HG03060 (cell line): ENCODE measurements at regions not wholly inside any gene's neighbourhood (a gene's known extent, or its start where the extent isn't known, plus 50 kb on each side); places are given as distances from the start of the nearest gene placed in this dataset.
"Not testable (repeated sequence)": the region's sequence is repeated elsewhere in the genome, so short reads cannot be mapped to it uniquely, and the experiment has no call there.

Experiments used
- ATAC-seq: cut with Tn5 transposase; IDR thresholded peaks from one replicate; pipeline ENCODE4 v1.9.1; 2021; ENCODE audit warnings: low read depth, moderate number of reproducible peaks; ENCODE audit not compliant: unreplicated experiment

DNA sequence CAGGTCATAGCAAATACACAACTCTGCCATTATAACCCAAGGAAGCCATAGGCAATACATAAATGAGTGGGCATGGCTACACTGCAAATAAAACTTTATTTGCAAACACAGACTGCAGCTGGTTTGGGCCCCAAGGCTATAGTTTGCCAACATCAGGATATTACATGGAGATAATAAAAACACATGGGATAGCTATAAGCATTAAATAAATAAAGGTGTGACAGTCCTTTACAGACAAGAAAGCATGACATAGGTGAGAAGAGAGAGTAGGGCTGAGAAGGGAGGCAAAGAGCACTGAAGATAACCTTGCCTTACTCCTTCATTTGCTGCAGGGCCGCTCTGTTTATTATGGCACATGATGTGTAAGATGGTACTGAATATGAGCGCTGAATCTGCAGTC is 135.1 kb upstream of the GHITM start:
- no peak for ATAC-seq

DNA sequence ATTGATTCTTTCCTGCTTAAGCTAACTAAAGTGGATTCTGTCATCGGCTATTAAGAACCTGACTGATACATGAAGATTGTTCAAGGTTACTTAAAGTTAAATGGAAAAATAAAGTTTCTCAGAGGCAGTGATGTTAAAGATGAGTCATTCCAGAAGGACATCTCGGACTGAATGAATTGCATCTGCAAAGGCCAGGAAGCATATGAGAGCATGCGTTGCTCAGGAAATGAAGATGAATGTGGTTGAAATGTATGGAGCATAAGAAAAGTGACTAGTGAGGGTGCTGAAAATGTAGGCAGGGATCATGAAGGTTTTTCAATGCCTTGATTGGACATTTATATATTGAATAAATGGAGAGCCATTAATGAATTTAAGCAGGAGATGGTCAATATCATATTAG is 133.9 kb upstream of the GHITM start:
- ATAC-seq = no peak

DNA sequence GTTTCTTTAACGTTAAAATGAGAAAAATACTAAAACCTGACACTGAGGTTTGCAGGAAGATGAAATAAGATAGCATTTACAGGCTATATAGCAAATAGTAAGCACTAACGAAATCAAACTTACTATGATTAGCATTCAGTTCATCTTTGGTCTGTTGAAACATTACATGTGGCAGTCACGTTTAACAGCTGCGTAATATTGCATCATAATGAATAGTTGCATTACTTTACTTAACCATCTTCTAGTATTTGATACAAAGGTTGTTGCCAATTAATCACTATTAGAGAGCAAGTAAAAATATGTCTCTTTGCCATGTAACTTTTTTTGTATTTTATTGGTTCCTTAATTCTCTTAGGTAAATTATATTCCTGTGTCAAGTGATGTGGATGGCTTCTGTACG is 131.8 kb upstream of the GHITM start:
- no peak for ATAC-seq

DNA sequence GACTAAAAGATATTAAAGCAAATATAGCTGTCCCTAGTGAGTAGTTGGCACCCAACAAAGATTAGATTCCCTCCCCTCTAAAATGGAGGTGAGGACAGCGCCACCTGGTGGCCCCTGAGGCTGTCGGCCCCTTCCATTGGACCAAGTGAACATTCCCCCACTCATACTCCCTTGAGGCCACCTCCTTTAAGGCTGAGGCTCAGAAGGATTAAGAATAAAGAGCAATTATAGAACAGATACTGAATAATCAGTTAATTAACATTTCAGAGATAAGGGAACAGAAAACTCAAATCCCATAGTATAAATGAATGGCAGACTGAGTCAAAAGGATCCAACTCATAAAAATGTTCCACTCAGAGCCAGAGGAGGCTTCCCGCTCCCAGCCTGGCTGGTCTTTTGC is 130.4 kb upstream of the GHITM start:
- ATAC-seq = no peak

DNA sequence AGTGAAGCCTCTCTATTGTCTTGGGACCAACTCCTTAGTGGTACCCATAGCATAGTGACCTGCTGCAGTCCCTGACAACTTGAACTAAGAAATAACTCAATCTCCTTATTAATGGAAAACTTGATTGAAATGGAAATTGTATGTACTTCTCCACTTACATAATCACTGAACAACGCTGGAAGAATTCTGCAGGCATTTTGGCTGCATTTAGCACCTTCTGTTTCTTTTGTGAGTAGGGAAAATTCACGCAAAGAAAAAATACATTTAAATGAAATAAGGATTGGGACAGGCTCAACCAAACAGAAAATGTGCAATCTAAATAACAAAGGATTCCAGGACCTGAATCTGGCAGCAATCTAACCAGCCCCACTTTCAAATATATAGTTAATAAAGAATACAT is 126.9 kb upstream of the GHITM start:
- no peak for ATAC-seq

DNA sequence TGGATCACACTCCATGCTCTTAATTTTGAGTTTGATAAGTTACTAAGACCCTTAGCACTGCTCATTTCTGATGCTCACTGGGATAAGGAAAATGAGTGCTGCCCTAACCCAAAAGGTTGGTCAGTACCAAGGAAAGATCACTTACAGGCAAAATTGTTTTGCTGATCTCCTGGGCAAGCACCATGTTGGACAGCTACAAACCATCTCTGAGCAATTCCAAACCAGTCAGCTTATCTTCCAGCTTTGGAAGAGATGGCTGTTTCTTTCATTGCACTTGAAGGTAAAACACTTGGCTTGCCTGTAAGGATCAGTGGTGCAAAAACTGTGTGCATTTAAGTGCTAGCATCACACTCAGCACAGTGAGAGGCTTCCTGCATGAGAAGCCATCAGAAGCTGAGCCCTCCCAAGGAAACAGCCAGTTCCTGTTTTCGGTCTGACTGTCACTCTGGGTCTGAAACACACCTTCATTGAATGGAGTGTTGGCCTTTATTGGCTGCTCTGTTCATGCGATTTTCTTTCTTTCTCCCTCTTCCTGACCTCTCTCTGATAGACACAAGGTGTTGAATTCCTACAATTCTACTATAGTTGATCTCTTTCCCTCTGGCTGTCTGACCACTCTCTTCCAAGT is 126.4 kb upstream of the GHITM start:
- ATAC-seq = peak; percentile 98

DNA sequence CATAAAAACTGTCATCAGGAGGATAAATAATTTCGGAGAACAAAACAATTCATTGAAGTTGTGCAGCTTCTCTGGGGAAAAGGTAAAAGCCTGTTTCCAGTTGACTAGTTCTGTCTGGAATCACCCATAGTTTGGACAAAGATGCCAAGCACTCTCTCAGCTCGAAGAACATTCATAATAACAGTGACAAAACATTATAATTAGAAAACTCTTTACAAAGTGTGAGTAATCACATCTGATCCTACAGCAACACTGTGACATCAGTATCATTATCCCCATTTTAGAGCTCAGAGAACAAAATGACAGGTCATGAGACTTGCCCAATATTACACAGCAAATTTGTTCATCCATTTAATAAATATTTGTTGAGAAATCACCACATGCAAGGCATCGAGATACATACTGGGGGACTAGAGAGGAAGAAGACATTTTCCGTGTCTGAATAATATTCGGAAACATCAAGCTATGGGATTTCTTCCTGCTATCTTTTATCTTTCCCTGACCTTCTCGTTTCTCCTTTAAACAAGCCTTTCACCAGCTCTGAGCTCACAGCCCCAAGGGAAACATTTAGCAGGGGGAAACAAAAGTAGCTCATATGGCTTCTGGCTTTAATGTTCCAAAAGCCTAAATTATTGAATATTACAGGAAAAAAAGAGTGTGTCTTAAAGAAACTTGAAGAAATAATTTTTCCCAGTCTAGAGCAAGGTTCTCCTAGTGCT is 123.3 kb upstream of the GHITM start:
- no peak for ATAC-seq

DNA sequence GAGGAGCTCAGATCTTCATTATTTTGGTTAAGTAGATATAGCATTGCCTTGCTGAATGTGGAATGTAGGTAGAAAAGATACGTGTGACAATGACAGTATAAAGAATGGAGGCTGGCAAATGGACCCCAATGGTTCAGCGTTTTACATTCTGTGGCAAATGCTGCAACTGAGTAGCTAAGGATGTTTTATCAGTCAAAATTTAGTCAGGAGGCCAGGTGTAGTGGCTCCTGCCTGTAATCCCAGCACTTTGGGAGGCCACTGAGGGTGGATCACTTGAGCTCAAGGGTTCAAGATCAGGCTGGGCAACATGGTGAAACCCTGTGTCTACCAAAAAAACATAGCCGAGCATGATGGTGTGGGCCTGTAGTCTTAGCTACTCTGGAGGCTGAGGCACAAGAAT is 120.5 kb upstream of the GHITM start:
- ATAC-seq = no peak

DNA sequence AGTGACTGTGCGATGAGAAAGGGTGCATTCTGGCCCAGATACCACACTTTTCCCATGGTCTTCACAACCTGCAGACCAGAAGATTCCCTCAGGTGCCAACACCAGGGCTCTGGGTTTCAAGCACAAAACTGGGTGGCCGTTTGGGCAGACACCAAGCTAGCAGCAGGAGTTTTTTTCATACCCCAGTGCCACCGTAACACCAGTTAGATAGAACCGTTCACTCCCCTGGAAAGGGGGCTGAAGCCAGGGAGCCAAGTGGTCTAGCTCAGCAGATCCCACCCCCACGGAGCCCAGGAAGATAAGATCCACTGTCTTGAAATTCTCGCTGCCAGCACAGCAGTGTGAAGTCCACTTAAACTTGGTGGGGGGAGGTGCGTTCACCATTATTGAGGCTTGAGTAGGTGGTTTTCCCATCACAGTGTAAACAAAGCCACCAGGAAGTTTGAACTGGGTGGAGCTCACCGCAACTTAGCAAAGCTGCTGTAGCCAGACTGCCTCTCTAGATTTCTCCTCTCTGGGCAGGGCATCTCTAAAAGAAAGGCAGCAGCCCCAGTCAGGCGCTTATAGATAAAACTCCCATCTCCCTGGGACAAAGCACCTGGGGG is 119.4 kb upstream of the GHITM start:
- ATAC-seq = not testable (repeated sequence)

DNA sequence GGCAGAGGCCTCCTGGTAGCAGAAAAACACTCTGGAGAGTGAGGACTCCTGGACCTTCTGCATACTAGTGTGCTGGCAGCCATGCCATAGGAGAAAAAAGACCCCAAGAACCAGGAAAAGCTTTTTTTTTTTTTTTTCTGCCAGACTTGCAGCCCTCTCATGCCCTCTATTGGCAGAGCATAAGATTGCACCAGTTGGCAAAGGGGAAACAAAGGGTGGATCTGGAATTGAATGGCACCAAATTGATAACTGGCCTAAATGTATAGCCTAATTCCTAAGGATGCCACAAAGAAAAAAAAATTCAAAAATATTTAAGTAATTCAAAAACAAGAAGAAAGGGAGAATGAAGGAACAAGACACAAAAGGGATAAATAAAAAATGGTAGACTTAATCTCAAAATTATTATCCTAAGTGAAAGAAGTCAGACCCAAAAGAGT is 112.5 kb upstream of the GHITM start:
- ATAC-seq = no peak

DNA sequence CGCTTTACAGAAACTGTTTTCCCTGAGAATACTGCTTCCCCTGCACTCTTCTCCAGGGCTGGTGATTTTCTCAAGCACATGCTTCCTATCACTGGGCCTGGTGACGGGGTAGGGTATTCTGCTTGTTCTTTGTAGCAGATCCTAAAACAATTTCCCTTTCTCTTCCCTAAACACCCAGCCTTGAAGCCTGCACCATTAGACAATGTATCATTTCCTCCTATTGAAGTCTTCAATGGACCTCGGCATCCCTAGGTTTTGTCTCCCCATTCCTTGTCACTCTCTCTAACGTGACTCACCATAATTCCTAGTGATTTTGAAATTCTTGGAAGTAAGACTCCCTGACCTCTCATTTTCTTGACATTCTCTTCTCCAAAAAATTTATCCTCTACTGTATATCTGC is 109.5 kb upstream of the GHITM start:
- no peak for ATAC-seq

DNA sequence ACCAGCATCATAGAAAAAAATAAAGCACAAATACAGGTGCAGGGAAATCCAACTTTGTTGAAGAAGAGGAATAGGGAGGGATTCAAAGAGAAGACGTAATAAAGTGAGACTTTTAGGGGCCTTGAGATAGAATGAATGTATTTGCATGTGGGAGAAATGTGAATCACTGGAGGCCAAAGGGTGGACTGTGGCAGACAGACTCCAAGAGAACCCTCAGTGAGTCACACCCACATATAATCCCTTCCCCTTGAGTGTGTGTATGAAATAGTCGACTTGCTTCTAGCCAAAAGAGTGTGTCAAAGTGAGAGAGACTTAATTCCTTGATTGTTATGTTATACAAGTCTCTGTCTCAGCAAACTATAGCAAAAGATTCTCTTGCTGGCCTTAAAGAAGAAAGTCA is 101.3 kb upstream of the GHITM start:
- ATAC-seq = no peak

DNA sequence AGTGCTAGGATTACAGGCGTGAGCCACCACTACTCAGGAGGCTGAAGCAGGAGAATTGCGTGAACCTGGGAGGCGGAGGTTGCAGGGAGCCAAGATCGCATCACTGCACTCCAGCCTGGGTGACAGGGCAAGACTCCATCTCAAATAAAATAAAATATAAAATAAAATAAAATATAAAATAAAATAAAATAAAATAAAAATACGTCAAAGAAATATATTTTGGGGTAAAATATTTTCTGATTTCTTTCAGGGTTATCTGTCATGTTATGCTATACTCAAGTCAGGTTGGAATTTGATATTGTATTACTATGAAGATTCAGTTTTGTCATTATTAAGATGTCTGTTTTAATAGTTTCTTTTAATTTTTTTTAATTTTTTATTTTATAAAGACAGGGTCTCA is 99.4 kb upstream of the GHITM start:
- ATAC-seq = no peak

DNA sequence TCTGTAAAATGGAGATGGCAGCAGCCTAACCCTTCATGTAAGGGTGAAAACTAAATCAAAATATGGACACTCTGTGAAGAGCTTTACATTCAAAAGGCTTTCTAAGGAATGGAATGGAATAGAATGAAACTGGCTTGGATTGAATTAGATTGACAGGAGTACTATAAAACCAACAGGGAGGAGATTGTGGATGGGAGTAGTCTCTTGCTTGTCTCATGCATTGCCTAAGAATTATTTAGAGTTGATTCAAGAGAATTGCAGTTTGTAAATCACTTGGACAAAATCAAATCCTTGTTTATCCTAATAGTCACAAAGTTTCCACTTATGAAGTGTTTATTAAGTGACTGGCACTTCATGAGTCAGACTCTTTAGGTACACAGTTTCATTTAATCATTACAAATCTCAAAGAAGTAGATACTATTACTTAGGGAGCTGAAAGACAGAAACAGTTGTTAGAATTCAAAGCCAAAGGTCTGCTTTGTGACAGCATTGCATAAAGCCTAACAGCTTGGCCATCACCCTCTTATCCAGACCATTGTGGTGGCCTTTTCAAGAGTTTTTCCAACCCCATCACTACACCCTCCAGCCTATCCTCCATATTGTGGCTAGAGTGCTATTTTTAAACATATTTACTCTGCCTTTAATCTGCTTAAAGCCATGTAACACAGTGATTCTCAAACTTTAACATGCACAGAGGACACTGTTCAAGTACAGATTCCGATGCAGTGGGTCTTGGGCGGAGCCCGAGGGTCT is 91.9 kb upstream of the GHITM start:
- no peak for ATAC-seq

DNA sequence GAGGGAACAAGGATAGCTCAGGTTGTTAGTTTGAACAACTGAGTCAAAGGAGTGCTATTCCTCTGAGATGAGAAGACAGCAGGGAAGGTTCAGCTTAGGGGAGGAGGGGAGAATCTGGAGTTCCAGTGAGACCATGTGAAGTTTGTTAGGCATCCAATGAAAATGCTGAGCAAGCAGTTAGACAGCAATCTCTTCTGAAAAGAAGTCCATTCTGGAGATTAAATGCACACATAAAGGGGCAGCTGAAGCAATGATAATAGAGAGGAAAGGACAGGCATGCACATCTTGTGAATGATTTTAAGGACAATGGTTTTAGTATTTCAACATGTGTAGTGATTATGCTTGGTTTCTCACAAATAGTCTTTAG is 89.7 kb upstream of the GHITM start:
- no peak for ATAC-seq

DNA sequence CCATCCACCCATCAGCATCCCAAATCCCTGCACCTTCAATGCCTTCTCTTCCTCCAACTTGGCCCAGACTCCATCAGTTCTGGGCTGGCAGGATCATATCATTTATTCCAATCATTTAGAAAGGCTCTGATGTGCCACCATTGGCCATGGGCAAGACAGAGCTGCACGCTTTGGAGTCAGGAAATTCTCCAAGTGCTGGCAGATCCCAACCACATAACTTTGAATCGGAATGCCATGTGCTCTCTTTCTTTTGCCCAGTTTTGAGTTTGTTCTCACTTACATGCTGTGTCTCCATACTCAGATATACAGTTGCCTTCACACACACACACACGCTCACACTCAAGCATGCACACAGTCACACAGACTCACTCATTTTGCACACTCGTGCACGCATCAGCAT is 85.7 kb upstream of the GHITM start:
- no peak for ATAC-seq

DNA sequence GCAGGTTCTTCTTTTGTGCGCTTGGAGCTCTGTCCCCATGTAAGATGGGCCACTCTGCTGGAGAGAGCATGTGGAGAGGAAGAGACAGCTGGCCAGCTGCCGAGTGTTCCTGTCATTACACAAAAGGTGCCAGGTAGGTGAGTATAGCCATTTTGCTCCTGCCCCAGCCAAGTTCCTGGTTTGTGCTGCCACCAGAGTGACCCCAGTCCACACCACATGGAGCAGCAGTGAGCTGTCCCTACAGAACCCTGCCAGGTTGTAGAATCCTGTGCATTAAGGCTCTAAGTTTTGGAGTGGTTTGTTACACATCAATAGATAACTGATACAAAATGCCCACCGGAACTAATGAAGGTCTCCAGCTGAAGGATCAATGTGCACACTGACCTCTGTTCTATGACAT is 84.6 kb upstream of the GHITM start:
- no peak for ATAC-seq

DNA sequence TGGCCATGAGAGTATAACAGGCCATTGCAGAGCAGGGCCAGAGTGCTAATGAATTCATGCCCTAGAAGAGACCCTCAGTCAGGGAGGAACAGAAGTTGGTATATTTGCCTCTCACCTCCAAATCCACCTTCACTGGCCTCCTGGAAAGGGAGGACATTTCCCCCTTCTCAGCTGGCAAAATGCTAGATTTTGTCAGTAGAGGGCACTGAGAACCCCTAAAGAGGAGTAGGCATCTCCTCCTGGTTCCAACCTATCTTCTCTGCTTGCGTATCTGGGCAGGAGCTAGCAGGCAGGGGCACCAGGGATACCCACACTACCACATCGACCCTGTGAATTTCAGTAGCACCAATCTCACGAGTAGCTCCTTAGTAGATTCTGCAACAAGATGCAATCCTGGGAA is 79.8 kb upstream of the GHITM start:
- ATAC-seq = no peak

DNA sequence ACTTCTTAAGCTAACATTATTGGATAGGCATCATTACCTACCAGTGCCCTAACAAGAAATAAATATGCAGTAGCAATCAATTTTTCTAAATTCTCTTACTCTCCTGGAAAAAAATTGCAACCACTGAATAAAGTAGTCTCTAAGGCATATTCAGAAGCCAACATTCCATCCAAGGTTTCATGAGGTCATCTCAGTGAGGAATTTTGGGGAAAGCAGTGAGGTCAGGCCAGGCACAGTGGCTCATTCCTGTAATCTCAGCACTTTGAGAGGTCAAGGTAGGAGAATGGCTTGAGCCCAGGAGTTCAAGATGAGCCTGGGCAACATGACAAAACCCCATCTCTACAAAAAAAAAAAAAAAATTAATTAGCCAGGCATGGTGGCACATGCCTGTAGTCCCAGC is 75.9 kb upstream of the GHITM start:
- ATAC-seq = no peak

DNA sequence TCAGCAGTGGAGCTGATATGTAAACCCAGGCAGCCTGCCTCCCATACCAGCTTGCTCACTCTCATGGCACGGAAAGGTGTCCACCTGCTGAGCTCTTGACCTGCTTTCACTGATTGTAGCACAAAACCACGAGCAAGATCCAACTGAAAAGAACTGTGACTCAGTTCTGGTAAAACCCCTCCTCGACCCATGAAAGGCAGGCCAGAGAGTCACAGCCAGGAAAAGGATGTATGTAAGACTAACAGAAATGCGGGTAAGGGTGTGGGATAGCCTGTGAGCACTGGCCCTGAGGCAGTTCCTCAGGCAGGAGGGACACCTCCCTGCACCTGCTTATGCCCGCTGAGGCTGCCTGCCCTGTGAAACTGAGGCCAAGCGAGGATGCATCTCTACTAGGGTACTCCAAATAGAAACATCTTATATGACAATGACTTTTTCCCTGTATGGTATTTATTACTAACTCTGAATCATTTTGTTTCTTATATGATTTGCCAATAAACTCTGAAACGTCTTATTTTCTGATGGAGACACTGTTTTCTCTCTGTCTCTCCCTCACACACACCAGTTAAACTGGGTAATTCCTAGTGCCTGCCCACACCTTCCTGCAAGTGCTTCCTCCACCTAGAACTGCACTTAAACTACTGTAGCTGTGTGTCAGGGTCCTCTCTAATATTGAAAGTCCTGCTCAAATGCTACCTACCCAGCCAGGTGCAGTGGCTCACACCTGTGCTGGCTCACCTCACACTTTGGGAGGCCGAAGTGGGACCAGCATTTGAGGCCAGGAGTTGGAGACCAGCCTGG is 73.3 kb upstream of the GHITM start:
- no peak for ATAC-seq

DNA sequence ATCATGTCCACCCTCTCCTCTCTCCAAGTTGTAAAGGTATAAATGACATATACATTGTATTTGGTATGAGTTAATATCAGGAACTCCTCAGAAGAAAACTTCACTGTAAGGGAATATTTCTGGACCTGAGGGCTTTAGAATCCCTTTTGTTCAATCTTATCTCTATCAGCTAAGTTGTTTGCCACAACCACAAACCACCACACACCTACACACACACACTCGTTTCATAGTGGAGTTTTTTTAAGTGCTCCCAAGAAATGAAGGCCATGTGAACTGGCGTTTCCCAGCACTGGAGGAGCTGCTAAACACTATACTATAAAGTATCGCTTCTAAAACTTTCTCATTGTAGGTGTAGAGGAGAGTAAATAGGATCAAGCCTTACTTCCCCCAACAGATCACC is 64.8 kb upstream of the GHITM start:
- ATAC-seq = no peak
